IMR-90 (cell line): ENCODE measurements at regions not wholly inside any gene's neighbourhood (a gene's known extent, or its start where the extent isn't known, plus 50 kb on each side); places are given as distances from the start of the nearest gene placed in this dataset.

Experiments used
- ATAC-seq: fragments of 200-7000 bp; cut with Tn5 transposase; 2 replicates; pipeline ENCODE4 v1.9.1; 2020; ENCODE audit warnings: low read depth, mild to moderate bottlenecking, moderate library complexity
- BruUV-seq: library from RNA; stranded (reverse); fragments of 400-500 nt; replicated peaks from 2 replicates; lab custom pipeline; 2021; lab: Mats Ljungman, UMichigan
- CTCF ChIA-PET: fragments of 300-600 bp; formaldehyde crosslinking; extraction: SDS; loops from one replicate; lab custom pipeline; 2021; ENCODE audit warnings: antibody characterized with exemption; lab: Yijun Ruan, JAX
- POLR2A ChIA-PET: fragments of 300-600 bp; sonication (Branson Sonifier 250); formaldehyde crosslinking; loops from one replicate; lab custom pipeline; 2022; ENCODE audit warnings: antibody characterized with exemption; ENCODE audit not compliant: unreplicated experiment; lab: Charles Lee
- DNase-seq: peaks from one replicate; pipeline ENCODE4 v3.0.0; 2013
- H2AFZ ChIP-seq: replicated peaks from 2 replicates; pipeline ENCODE3; 2013; ENCODE audit warnings: low read length, mild to moderate bottlenecking; ENCODE audit not compliant: poor library complexity
- H2AK5ac ChIP-seq: 2 replicates; pipeline ENCODE4 v1.6.1; 2013; ENCODE audit warnings: low read depth, low read length, inconsistent platforms
- H2AK9ac ChIP-seq: replicated peaks from 2 replicates; pipeline ENCODE3; 2013; ENCODE audit warnings: mild to moderate bottlenecking, low read depth, low read length, moderate library complexity; ENCODE audit not compliant: poor library complexity
- H2BK120ac ChIP-seq: 2 replicates; pipeline ENCODE4 v1.6.1; 2013; ENCODE audit warnings: low read depth, low read length, inconsistent platforms
- H2BK15ac ChIP-seq: 3 replicates; pipeline ENCODE4 v1.6.1; 2013; ENCODE audit warnings: low read depth, low read length, inconsistent platforms
- H2BK20ac ChIP-seq: 2 replicates; pipeline ENCODE4 v1.6.1; 2013; ENCODE audit warnings: low read depth, mild to moderate bottlenecking, inconsistent platforms, low read length, moderate library complexity
- H2BK5ac ChIP-seq: 2 replicates; pipeline ENCODE4 v1.6.1; 2013; ENCODE audit warnings: mild to moderate bottlenecking, low read depth, low read length, inconsistent platforms; ENCODE audit not compliant: poor library complexity, severe bottlenecking
- H3K14ac ChIP-seq: replicated peaks from 2 replicates; pipeline ENCODE4 v1.6.1; 2013; ENCODE audit warnings: low read depth, low read length, inconsistent platforms
- H3K18ac ChIP-seq: 2 replicates; pipeline ENCODE4 v1.6.1; 2013; ENCODE audit warnings: low read depth, low read length, control low read depth
- H3K23ac ChIP-seq: 2 replicates; pipeline ENCODE4 v1.6.1; 2013; ENCODE audit warnings: low read depth, low read length, inconsistent platforms
- H3K27ac ChIP-seq: 2 replicates; pipeline ENCODE4 v1.5.1; 2013; ENCODE audit warnings: mild to moderate bottlenecking, control low read depth, low read length; ENCODE audit not compliant: insufficient read depth
- H3K27me3 ChIP-seq: 2 replicates; pipeline ENCODE4 v1.6.1; 2013; ENCODE audit warnings: low read length; ENCODE audit not compliant: control insufficient read depth, insufficient read depth
- H3K36me3 ChIP-seq: 2 replicates; pipeline ENCODE4 v1.6.1; 2013; ENCODE audit warnings: low read length, mixed read lengths; ENCODE audit not compliant: control insufficient read depth, insufficient read depth
- H3K4ac ChIP-seq: 2 replicates; pipeline ENCODE4 v1.6.1; 2013; ENCODE audit warnings: low read depth, low read length, inconsistent platforms
- H3K4me1 ChIP-seq: 2 replicates; pipeline ENCODE4 v1.6.1; 2013; ENCODE audit warnings: low read length, mixed read lengths; ENCODE audit not compliant: control insufficient read depth, insufficient read depth
- H3K4me2 ChIP-seq: 2 replicates; pipeline ENCODE4 v1.6.1; 2013; ENCODE audit warnings: low read depth, mild to moderate bottlenecking, control low read depth, low read length, moderate library complexity
- H3K4me3 ChIP-seq: 2 replicates; pipeline ENCODE4 v1.5.1; 2013; ENCODE audit warnings: low read depth, mild to moderate bottlenecking, control low read depth, low read length, moderate library complexity; ENCODE audit not compliant: insufficient read depth
- H3K56ac ChIP-seq: 2 replicates; pipeline ENCODE4 v1.6.1; 2013; ENCODE audit warnings: low read length, inconsistent platforms; ENCODE audit not compliant: insufficient read depth; ENCODE audit errors: extremely low read depth
- H3K79me1 ChIP-seq, 2 experiments: 2 replicates each; pipeline ENCODE4 v1.6.1; 2013; ENCODE audit warnings: low read length in 2 of 2, inconsistent platforms in 1 of 2, low read depth in 1 of 2
- H3K9ac ChIP-seq: 2 replicates; pipeline ENCODE4 v1.6.1; 2013; ENCODE audit warnings: low read depth, low read length, control low read depth
- H3K9me1 ChIP-seq: 2 replicates; pipeline ENCODE4 v1.6.1; 2013; ENCODE audit warnings: low read length, inconsistent platforms; ENCODE audit not compliant: insufficient read depth
- H3K9me3 ChIP-seq: 2 replicates; pipeline ENCODE4 v1.6.1; 2013; ENCODE audit warnings: low read length; ENCODE audit not compliant: control insufficient read depth, insufficient read depth
- H4K20me1 ChIP-seq: 2 replicates; pipeline ENCODE4 v1.6.1; 2013; ENCODE audit warnings: low read length, inconsistent platforms; ENCODE audit not compliant: insufficient read depth
- H4K5ac ChIP-seq: 2 replicates; pipeline ENCODE4 v1.6.1; 2013; ENCODE audit warnings: mild to moderate bottlenecking, low read depth, low read length, control low read depth
- H4K8ac ChIP-seq, 2 experiments: 2 replicates each; pipeline ENCODE4 v1.6.1; 2013; ENCODE audit warnings: low read depth in 2 of 2, low read length in 2 of 2, control low read depth in 1 of 2, inconsistent platforms in 1 of 2
- H4K91ac ChIP-seq: 2 replicates; pipeline ENCODE4 v1.6.1; 2013; ENCODE audit warnings: low read depth, low read length, inconsistent platforms; ENCODE audit not compliant: insufficient read depth
- BHLHE40 ChIP-seq: fragments of 150-350 bp; IDR thresholded peaks from 2 replicates; pipeline ENCODE4 v1.6.1; 2016; ENCODE audit warnings: mild to moderate bottlenecking, low read depth, low read length
- CEBPB ChIP-seq: IDR thresholded peaks from 2 replicates; pipeline ENCODE4 v1.6.1; 2012; ENCODE audit warnings: low read depth, low read length, improper control_type of control experiment
- CHD1 ChIP-seq: IDR thresholded peaks from 2 replicates; pipeline ENCODE4 v1.6.1; 2012; ENCODE audit warnings: low read depth, low read length, improper control_type of control experiment
- ELK1 ChIP-seq: fragments of 150-350 bp; IDR thresholded peaks from 2 replicates; pipeline ENCODE4 v1.6.1; 2016; ENCODE audit warnings: low read depth, mild to moderate bottlenecking, low read length, moderate library complexity, borderline replicate concordance
- FOS ChIP-seq: fragments of 150-350 bp; IDR thresholded peaks from 2 replicates; pipeline ENCODE4 v1.6.1; 2016; ENCODE audit warnings: low read depth, low read length
- MAFK ChIP-seq: IDR thresholded peaks from 2 replicates; pipeline ENCODE4 v1.6.1; 2012; ENCODE audit warnings: low read depth, low read length, improper control_type of control experiment
- MAZ ChIP-seq: IDR thresholded peaks from 2 replicates; pipeline ENCODE4 v1.6.1; 2012; ENCODE audit warnings: low read depth, mild to moderate bottlenecking, low read length, improper control_type of control experiment, moderate library complexity, borderline replicate concordance
- MXI1 ChIP-seq: IDR thresholded peaks from 2 replicates; pipeline ENCODE4 v1.6.1; 2012; ENCODE audit warnings: low read depth, mild to moderate bottlenecking, low read length, moderate library complexity, borderline replicate concordance
- NFE2L2 ChIP-seq: fragments of 150-350 bp; IDR thresholded peaks from 2 replicates; pipeline ENCODE4 v1.6.1; 2016; ENCODE audit warnings: low read depth, mild to moderate bottlenecking, low read length
- POLR2A ChIP-seq: IDR thresholded peaks from 2 replicates; pipeline ENCODE4 v1.6.1; 2012; ENCODE audit warnings: mild to moderate bottlenecking, low read depth, low read length
- RAD21 ChIP-seq: IDR thresholded peaks from 2 replicates; pipeline ENCODE4 v1.6.1; 2012; ENCODE audit warnings: low read length, improper control_type of control experiment
- RCOR1 ChIP-seq: IDR thresholded peaks from 2 replicates; pipeline ENCODE4 v1.6.1; 2012; ENCODE audit warnings: mild to moderate bottlenecking, low read length, improper control_type of control experiment; ENCODE audit not compliant: insufficient replicate concordance
- RFX5 ChIP-seq: IDR thresholded peaks from 2 replicates; pipeline ENCODE4 v1.8.0; 2012; ENCODE audit warnings: low read depth, mild to moderate bottlenecking, low read length, moderate library complexity
- SMC3 ChIP-seq: fragments of 150-350 bp; IDR thresholded peaks from 2 replicates; pipeline ENCODE4 v1.6.1; 2016; ENCODE audit warnings: low read depth, mild to moderate bottlenecking, antibody characterized with exemption, low read length, moderate library complexity
- WGBS, 2 experiments: methylation state at CpG; one replicate each; pipeline versions ENCODE4 v1.1.5 to v1.1.7; 2013; ENCODE audit warnings: missing lambda C conversion rate in 2 of 2; ENCODE audit not compliant: insufficient read length in 1 of 2; ENCODE audit errors: extremely low coverage in 2 of 2; 5-methylcytosine and 5-hydroxymethylcytosine counted together
- dilution Hi-C: fragments of 300-500 bp; cut with HindIII; formaldehyde crosslinking; loops from one replicate; pipeline ENCODE4 v1.14.3; 2018; ENCODE audit warnings: low sequenced_read_pairs; ENCODE audit not compliant: unreplicated experiment
- in situ Hi-C: fragments of 300-500 bp; cut with MboI; formaldehyde crosslinking; loops from 3 replicates; pipeline ENCODE4 v1.14.3; 2019; ENCODE audit warnings: low sequenced_read_pairs, inconsistent platforms, mixed read lengths
- intact Hi-C: fragments of 100-400 bp; cut with micrococcal nuclease; formaldehyde crosslinking; loops from 2 replicates; pipeline ENCODE4 v1.10.0; 2022
- TF ChIP-seq, protein P1 (sequence below): conservative IDR thresholded peaks from 2 replicates; pipeline ENCODE4 v1.5.1; 2012; ENCODE audit warnings: mild to moderate bottlenecking, low read depth, low read length, improper control_type of control experiment
- TF ChIP-seq, protein P2 (sequence below): fragments of 150-350 bp; IDR thresholded peaks from 2 replicates; pipeline ENCODE4 v1.6.1; 2017; ENCODE audit warnings: mild to moderate bottlenecking, antibody characterized with exemption, low read length, low read depth

- Histone ChIP-seq H3K79me1 (no peaks in the 10 kb centered on the region), H4K5ac (no peak overlapping the region), H2BK15ac (no peak overlapping the region), H2AK9ac (no peak overlapping the region), H3K9me3 (peaks cover 2% of the 10 kb centered on the region; the same call in 1 of the 2 replicates), H4K91ac (no peak overlapping the region), H3K18ac (no peak overlapping the region), H3K9me1 (no peaks in the 10 kb centered on the region), H3K36me3 (no peaks in the 10 kb centered on the region), H2BK120ac (no peak overlapping the region), H3K27ac (no peak overlapping the region), H2AK5ac (no peak overlapping the region), H3K9ac (no peak overlapping the region), H3K56ac (no peak overlapping the region), H2BK5ac (no peak overlapping the region), H2BK20ac (no peak overlapping the region), H4K8ac (no peak overlapping the region), H3K4me3 (no peak overlapping the region), H2AFZ (no peak overlapping the region), H4K20me1 (no peaks in the 10 kb centered on the region), H3K4ac (no peak overlapping the region), H3K4me2 (no peak overlapping the region), H3K4me1 (no peaks in the 10 kb centered on the region), H3K23ac (no peak overlapping the region), H3K27me3 (no peaks in the 10 kb centered on the region), H3K14ac (no peak overlapping the region)
- intact Hi-C loops, result no loop called here
- POLR2A ChIA-PET, result no interaction called here
- no CpG with 5 or more reads among the region's 2 CpGs for WGBS, 2 experiments
- BruUV-seq, result no TSS peak
- in situ Hi-C loops, result no loop called here
- CTCF ChIA-PET, result no interaction called here
- no peak for TF ChIP-seq CHD1
- TF ChIP-seq RCOR1, result no peak
- no peak for TF ChIP-seq FOS
- no peak for TF ChIP-seq MXI1
- TF ChIP-seq NFE2L2, result no peak
- TF ChIP-seq, protein P1, sequence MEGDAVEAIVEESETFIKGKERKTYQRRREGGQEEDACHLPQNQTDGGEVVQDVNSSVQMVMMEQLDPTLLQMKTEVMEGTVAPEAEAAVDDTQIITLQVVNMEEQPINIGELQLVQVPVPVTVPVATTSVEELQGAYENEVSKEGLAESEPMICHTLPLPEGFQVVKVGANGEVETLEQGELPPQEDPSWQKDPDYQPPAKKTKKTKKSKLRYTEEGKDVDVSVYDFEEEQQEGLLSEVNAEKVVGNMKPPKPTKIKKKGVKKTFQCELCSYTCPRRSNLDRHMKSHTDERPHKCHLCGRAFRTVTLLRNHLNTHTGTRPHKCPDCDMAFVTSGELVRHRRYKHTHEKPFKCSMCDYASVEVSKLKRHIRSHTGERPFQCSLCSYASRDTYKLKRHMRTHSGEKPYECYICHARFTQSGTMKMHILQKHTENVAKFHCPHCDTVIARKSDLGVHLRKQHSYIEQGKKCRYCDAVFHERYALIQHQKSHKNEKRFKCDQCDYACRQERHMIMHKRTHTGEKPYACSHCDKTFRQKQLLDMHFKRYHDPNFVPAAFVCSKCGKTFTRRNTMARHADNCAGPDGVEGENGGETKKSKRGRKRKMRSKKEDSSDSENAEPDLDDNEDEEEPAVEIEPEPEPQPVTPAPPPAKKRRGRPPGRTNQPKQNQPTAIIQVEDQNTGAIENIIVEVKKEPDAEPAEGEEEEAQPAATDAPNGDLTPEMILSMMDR, result no peak
- no peak for TF ChIP-seq MAFK
- TF ChIP-seq RFX5, result no peak
- no peak for TF ChIP-seq MAZ
- TF ChIP-seq BHLHE40, result no peak
- no peak for TF ChIP-seq CEBPB
- TF ChIP-seq RAD21, result no peak
- no peak for TF ChIP-seq ELK1
- TF ChIP-seq POLR2A, result no peak
- no peak for TF ChIP-seq SMC3
- TF ChIP-seq, protein P2, sequence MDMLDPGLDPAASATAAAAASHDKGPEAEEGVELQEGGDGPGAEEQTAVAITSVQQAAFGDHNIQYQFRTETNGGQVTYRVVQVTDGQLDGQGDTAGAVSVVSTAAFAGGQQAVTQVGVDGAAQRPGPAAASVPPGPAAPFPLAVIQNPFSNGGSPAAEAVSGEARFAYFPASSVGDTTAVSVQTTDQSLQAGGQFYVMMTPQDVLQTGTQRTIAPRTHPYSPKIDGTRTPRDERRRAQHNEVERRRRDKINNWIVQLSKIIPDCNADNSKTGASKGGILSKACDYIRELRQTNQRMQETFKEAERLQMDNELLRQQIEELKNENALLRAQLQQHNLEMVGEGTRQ, result no peak
- ATAC-seq, result no peak
- DNase-seq, result no peak
- dilution Hi-C loops, result no loop called here
These were observed 744.0 kb downstream of the ADCYAP1 start for GRCh38 chr18:1648712-1649111.
